ENCODE measurements at regions not wholly inside any gene's neighbourhood (a gene's known extent, or its start where the extent isn't known, plus 50 kb on each side); places are given as distances from the start of the nearest gene placed in this dataset.
"Not testable (repeated sequence)": the region's sequence is repeated elsewhere in the genome, so short reads cannot be mapped to it uniquely, and the experiment has no call there.

GRCh38 chr2:21822505-21822904 lies 698.7 kb downstream of the TDRD15 start:
- no peak for ATAC-seq
- DNase-seq (ENCODE audit: low spot score) = no peak
- intact Hi-C loops (cut with DNase I) = no loop called here

- no peak for DNase-seq (ENCODE audit: low spot score)
- intact Hi-C loops (cut with DNase I) = no loop called here
- no peak for ATAC-seq
Observed at GRCh38 chr2:21833767-21834166, 710.0 kb downstream of the TDRD15 start.

- ATAC-seq (no peak), DNase-seq (ENCODE audit: low spot score) (no peak)
- intact Hi-C loops (cut with DNase I) = no loop called here
Observed at GRCh38 chr2:21836261-21836660, 712.5 kb downstream of the TDRD15 start.

- intact Hi-C loops (cut with DNase I) = no loop called here
- no peak for ATAC-seq
- DNase-seq (ENCODE audit: low spot score) = no peak
Observed at GRCh38 chr2:21836719-21837118, 713.0 kb downstream of the TDRD15 start.

- intact Hi-C loops (cut with DNase I) = no loop called here
- DNase-seq (ENCODE audit: low spot score) (no peak), ATAC-seq (peak; percentile 45)
Observed at GRCh38 chr2:21837168-21837960, 713.6 kb downstream of the TDRD15 start.

GRCh38 chr2:21841341-21841740 lies 717.6 kb downstream of the TDRD15 start:
- DNase-seq (ENCODE audit: low spot score) (no peak), ATAC-seq (no peak)
- intact Hi-C loops (cut with DNase I) = no loop called here

- DNase-seq (ENCODE audit: low spot score); intact Hi-C loops (cut with DNase I); ATAC-seq: not testable (repeated sequence)
Observed at GRCh38 chr2:21850367-21850766, 726.6 kb downstream of the TDRD15 start.

GRCh38 chr2:21854938-21855337 lies 731.2 kb downstream of the TDRD15 start:
- ATAC-seq (no peak), DNase-seq (ENCODE audit: low spot score) (no peak)
- intact Hi-C loops (cut with DNase I) = no loop called here

- intact Hi-C loops (cut with DNase I) = no loop called here
- DNase-seq (ENCODE audit: low spot score) (no peak), ATAC-seq (no peak)
Observed at GRCh38 chr2:21856708-21857107, 732.9 kb downstream of the TDRD15 start.

GRCh38 chr2:21860907-21861306 lies 737.1 kb downstream of the TDRD15 start:
- intact Hi-C loops (cut with DNase I) = no loop called here
- ATAC-seq (no peak), DNase-seq (ENCODE audit: low spot score) (no peak)

GRCh38 chr2:21866316-21866715 lies 742.5 kb downstream of the TDRD15 start:
- no peak for ATAC-seq
- no peak for DNase-seq (ENCODE audit: low spot score)
- intact Hi-C loops (cut with DNase I) = no loop called here

- ATAC-seq (no peak), DNase-seq (ENCODE audit: low spot score) (no peak)
- intact Hi-C loops (cut with DNase I) = no loop called here
Observed at GRCh38 chr2:21887881-21888280, 764.1 kb downstream of the TDRD15 start.

- intact Hi-C loops (cut with DNase I) = no loop called here
- ATAC-seq (no peak), DNase-seq (ENCODE audit: low spot score) (no peak)
Observed at GRCh38 chr2:21890041-21890440, 766.3 kb downstream of the TDRD15 start.

- intact Hi-C loops (cut with DNase I) = no loop called here
- DNase-seq (ENCODE audit: low spot score) = no peak
- ATAC-seq = no peak
Observed at GRCh38 chr2:21890716-21891115, 766.9 kb downstream of the TDRD15 start.

GRCh38 chr2:21891191-21891590 lies 767.4 kb downstream of the TDRD15 start:
- ATAC-seq (no peak), DNase-seq (ENCODE audit: low spot score) (no peak)
- intact Hi-C loops (cut with DNase I) = no loop called here

GRCh38 chr2:21892140-21892539 lies 768.4 kb downstream of the TDRD15 start:
- no peak for DNase-seq (ENCODE audit: low spot score)
- ATAC-seq = no peak
- intact Hi-C loops (cut with DNase I) = no loop called here

GRCh38 chr2:21895200-21895599 lies 771.4 kb downstream of the TDRD15 start:
- intact Hi-C loops (cut with DNase I) = no loop called here
- DNase-seq (ENCODE audit: low spot score) (no peak), ATAC-seq (no peak)

GRCh38 chr2:21908712-21909380 lies 785.1 kb downstream of the TDRD15 start:
- DNase-seq (ENCODE audit: low spot score); ATAC-seq; intact Hi-C loops (cut with DNase I): not testable (repeated sequence)

- ATAC-seq (no peak), DNase-seq (ENCODE audit: low spot score) (no peak)
- intact Hi-C loops (cut with DNase I) = no loop called here
Observed at GRCh38 chr2:21910832-21911507, 787.2 kb downstream of the TDRD15 start.

GRCh38 chr2:21912405-21912804 lies 788.6 kb downstream of the TDRD15 start:
- intact Hi-C loops (cut with DNase I) = no loop called here
- no peak for ATAC-seq
- DNase-seq (ENCODE audit: low spot score) = no peak

Measured in sciatic nerve (tissue), 2 donors.